ENCODE measurements at regions not wholly inside any gene's neighbourhood (a gene's known extent, or its start where the extent isn't known, plus 50 kb on each side); places are given as distances from the start of the nearest gene placed in this dataset.

DNA sequence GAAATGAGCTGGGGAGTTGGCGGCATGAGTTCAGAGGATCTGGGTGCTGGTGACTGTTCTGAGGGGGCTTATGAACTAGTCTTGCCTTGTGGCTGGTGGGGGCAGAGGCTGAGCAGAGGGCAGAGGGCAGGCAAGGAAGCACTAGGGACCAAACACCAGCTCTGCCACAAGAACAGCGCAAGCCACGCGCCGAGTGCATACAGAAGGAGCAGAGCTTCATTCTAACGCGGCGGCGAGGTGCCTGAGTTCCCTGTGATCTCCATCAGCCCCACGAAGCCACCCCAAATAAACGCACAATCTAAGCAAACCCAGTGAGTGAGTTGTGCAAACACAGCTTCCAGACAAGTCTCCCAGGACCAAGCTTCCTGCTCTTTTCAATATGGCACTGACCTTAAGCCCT lies 110.6 kb upstream of the ALDH1B1 start (continued):
- TF ChIP-seq, protein P1, sequence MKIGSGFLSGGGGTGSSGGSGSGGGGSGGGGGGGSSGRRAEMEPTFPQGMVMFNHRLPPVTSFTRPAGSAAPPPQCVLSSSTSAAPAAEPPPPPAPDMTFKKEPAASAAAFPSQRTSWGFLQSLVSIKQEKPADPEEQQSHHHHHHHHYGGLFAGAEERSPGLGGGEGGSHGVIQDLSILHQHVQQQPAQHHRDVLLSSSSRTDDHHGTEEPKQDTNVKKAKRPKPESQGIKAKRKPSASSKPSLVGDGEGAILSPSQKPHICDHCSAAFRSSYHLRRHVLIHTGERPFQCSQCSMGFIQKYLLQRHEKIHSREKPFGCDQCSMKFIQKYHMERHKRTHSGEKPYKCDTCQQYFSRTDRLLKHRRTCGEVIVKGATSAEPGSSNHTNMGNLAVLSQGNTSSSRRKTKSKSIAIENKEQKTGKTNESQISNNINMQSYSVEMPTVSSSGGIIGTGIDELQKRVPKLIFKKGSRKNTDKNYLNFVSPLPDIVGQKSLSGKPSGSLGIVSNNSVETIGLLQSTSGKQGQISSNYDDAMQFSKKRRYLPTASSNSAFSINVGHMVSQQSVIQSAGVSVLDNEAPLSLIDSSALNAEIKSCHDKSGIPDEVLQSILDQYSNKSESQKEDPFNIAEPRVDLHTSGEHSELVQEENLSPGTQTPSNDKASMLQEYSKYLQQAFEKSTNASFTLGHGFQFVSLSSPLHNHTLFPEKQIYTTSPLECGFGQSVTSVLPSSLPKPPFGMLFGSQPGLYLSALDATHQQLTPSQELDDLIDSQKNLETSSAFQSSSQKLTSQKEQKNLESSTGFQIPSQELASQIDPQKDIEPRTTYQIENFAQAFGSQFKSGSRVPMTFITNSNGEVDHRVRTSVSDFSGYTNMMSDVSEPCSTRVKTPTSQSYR (CRISPR knock-in tag; IDR thresholded peaks at IDR 0.05): no peak
- TF ChIP-seq, protein P2, sequence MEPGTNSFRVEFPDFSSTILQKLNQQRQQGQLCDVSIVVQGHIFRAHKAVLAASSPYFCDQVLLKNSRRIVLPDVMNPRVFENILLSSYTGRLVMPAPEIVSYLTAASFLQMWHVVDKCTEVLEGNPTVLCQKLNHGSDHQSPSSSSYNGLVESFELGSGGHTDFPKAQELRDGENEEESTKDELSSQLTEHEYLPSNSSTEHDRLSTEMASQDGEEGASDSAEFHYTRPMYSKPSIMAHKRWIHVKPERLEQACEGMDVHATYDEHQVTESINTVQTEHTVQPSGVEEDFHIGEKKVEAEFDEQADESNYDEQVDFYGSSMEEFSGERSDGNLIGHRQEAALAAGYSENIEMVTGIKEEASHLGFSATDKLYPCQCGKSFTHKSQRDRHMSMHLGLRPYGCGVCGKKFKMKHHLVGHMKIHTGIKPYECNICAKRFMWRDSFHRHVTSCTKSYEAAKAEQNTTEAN (CRISPR knock-in tag; IDR thresholded peaks at IDR 0.05): no peak
- no peak for TF ChIP-seq IRF2 (CRISPR knock-in tag; IDR thresholded peaks at IDR 0.05; ENCODE audit: borderline replicate concordance, low read depth)

DNA sequence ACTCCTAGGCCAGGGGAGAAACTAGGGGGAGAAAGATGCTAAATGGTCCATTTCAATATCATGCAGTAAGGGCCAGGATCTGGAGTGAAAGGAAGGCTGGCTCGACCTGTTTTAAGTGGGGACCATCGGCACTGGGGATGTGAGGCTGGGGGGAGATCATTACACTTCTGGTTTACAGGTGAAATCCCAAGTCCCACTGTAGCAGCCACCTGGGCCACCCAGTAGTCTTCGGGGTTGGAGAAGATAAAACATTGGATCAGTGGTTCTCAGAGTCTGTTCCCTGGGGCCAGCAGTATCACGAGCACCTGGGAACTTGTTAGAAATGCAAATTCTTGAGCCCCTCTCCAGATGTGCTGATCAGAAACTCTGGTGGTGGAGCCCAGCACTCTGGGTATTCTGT lies 111.3 kb upstream of the ALDH1B1 start:
- ChIA-PET CTCF (no interaction called here), POLR2A (no interaction called here)
- DNase-seq (ENCODE audit: low spot score) (no peak), ATAC-seq (no peak)
- no peak for TF ChIP-seq TEAD4 (CRISPR knock-in tag; IDR thresholded peaks at IDR 0.05)
- TF ChIP-seq SMAD4 (CRISPR knock-in tag; IDR thresholded peaks at IDR 0.05): no peak
- no peak for TF ChIP-seq ESRRA (CRISPR knock-in tag; IDR thresholded peaks at IDR 0.05; ENCODE audit: borderline replicate concordance)
- TF ChIP-seq, protein P3, sequence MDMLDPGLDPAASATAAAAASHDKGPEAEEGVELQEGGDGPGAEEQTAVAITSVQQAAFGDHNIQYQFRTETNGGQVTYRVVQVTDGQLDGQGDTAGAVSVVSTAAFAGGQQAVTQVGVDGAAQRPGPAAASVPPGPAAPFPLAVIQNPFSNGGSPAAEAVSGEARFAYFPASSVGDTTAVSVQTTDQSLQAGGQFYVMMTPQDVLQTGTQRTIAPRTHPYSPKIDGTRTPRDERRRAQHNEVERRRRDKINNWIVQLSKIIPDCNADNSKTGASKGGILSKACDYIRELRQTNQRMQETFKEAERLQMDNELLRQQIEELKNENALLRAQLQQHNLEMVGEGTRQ (CRISPR knock-in tag; IDR thresholded peaks at IDR 0.05): no peak
- TF ChIP-seq HMGA2 (CRISPR knock-in tag; IDR thresholded peaks at IDR 0.05): no peak
- no peak for TF ChIP-seq RELA (CRISPR knock-in tag; IDR thresholded peaks at IDR 0.05; ENCODE audit: borderline replicate concordance)
- TF ChIP-seq, protein P4, sequence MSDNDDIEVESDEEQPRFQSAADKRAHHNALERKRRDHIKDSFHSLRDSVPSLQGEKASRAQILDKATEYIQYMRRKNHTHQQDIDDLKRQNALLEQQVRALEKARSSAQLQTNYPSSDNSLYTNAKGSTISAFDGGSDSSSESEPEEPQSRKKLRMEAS (CRISPR knock-in tag; IDR thresholded peaks at IDR 0.05): no peak
- TF ChIP-seq, protein P5, sequence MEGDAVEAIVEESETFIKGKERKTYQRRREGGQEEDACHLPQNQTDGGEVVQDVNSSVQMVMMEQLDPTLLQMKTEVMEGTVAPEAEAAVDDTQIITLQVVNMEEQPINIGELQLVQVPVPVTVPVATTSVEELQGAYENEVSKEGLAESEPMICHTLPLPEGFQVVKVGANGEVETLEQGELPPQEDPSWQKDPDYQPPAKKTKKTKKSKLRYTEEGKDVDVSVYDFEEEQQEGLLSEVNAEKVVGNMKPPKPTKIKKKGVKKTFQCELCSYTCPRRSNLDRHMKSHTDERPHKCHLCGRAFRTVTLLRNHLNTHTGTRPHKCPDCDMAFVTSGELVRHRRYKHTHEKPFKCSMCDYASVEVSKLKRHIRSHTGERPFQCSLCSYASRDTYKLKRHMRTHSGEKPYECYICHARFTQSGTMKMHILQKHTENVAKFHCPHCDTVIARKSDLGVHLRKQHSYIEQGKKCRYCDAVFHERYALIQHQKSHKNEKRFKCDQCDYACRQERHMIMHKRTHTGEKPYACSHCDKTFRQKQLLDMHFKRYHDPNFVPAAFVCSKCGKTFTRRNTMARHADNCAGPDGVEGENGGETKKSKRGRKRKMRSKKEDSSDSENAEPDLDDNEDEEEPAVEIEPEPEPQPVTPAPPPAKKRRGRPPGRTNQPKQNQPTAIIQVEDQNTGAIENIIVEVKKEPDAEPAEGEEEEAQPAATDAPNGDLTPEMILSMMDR (IDR thresholded peaks at IDR 0.05): no peak
- TF ChIP-seq ZNF671 (CRISPR knock-in tag; IDR thresholded peaks at IDR 0.05): no peak
- no peak for TF ChIP-seq ZNF138 (CRISPR knock-in tag; conservative IDR thresholded peaks at IDR 0.05)
- TF ChIP-seq NFYB (CRISPR knock-in tag; conservative IDR thresholded peaks at IDR 0.05; ENCODE audit: low read depth): no peak
- TF ChIP-seq ZNF423 (CRISPR knock-in tag; IDR thresholded peaks at IDR 0.05): no peak
- TF ChIP-seq ZNF416 (CRISPR knock-in tag; IDR thresholded peaks at IDR 0.05): no peak
- TF ChIP-seq, protein P6, sequence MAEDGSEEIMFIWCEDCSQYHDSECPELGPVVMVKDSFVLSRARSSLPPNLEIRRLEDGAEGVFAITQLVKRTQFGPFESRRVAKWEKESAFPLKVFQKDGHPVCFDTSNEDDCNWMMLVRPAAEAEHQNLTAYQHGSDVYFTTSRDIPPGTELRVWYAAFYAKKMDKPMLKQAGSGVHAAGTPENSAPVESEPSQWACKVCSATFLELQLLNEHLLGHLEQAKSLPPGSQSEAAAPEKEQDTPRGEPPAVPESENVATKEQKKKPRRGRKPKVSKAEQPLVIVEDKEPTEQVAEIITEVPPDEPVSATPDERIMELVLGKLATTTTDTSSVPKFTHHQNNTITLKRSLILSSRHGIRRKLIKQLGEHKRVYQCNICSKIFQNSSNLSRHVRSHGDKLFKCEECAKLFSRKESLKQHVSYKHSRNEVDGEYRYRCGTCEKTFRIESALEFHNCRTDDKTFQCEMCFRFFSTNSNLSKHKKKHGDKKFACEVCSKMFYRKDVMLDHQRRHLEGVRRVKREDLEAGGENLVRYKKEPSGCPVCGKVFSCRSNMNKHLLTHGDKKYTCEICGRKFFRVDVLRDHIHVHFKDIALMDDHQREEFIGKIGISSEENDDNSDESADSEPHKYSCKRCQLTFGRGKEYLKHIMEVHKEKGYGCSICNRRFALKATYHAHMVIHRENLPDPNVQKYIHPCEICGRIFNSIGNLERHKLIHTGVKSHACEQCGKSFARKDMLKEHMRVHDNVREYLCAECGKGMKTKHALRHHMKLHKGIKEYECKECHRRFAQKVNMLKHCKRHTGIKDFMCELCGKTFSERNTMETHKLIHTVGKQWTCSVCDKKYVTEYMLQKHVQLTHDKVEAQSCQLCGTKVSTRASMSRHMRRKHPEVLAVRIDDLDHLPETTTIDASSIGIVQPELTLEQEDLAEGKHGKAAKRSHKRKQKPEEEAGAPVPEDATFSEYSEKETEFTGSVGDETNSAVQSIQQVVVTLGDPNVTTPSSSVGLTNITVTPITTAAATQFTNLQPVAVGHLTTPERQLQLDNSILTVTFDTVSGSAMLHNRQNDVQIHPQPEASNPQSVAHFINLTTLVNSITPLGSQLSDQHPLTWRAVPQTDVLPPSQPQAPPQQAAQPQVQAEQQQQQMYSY (CRISPR knock-in tag; IDR thresholded peaks at IDR 0.05): no peak
- TF ChIP-seq, protein P7, sequence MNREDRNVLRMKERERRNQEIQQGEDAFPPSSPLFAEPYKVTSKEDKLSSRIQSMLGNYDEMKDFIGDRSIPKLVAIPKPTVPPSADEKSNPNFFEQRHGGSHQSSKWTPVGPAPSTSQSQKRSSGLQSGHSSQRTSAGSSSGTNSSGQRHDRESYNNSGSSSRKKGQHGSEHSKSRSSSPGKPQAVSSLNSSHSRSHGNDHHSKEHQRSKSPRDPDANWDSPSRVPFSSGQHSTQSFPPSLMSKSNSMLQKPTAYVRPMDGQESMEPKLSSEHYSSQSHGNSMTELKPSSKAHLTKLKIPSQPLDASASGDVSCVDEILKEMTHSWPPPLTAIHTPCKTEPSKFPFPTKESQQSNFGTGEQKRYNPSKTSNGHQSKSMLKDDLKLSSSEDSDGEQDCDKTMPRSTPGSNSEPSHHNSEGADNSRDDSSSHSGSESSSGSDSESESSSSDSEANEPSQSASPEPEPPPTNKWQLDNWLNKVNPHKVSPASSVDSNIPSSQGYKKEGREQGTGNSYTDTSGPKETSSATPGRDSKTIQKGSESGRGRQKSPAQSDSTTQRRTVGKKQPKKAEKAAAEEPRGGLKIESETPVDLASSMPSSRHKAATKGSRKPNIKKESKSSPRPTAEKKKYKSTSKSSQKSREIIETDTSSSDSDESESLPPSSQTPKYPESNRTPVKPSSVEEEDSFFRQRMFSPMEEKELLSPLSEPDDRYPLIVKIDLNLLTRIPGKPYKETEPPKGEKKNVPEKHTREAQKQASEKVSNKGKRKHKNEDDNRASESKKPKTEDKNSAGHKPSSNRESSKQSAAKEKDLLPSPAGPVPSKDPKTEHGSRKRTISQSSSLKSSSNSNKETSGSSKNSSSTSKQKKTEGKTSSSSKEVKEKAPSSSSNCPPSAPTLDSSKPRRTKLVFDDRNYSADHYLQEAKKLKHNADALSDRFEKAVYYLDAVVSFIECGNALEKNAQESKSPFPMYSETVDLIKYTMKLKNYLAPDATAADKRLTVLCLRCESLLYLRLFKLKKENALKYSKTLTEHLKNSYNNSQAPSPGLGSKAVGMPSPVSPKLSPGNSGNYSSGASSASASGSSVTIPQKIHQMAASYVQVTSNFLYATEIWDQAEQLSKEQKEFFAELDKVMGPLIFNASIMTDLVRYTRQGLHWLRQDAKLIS (CRISPR knock-in tag; IDR thresholded peaks at IDR 0.05; ENCODE audit: borderline replicate concordance): no peak
- Mint-ChIP-seq H3K4me1 (peaks cover 25% of the 10 kb centered on the region), H3K4me3 (no peak overlapping the region), H3K9me3 (0 out of 2 replicates have a peak, but pooled peaks cover 4% of the 10 kb centered on the region), H3K27me3 (ENCODE audit: low read depth) (peaks cover 20% of the 10 kb centered on the region), H3K27ac (no peak overlapping the region), H3K36me3 (no peaks in the 10 kb centered on the region)

Data from WTC11 (cell line).